ENCODE measurements at regions not wholly inside any gene's neighbourhood (a gene's known extent, or its start where the extent isn't known, plus 50 kb on each side); places are given as distances from the start of the nearest gene placed in this dataset.

GRCh38 chr3:148646126-148646665, 51.5 kb upstream of the AGTR1 start:
- H3K36me3 ChIP-seq: no peaks in the 10 kb centered on the region
- no peak overlapping the region for H3K27ac ChIP-seq
- no peak overlapping the region for H3K4me3 ChIP-seq
- H3K4me1 ChIP-seq: peaks cover 0 to 30% (median 0%) of the 10 kb centered on the region in 4 donors
- DNase-seq (ENCODE audit: low spot score in 2 of 2): no peak
- TF ChIP-seq POLR2A (IDR thresholded peaks at IDR 0.05) (no peak), EP300 (IDR thresholded peaks at IDR 0.05) (no peak), CTCF (IDR thresholded peaks at IDR 0.05) (no peak)
- H3K9me3 ChIP-seq: no peaks in the 10 kb centered on the region
- H3K27me3 ChIP-seq: peaks cover 0 to 2% of the 10 kb centered on the region in 2 donors
- WGBS, 2 donors: 50 to 58% methylated on average over 4 of the region's 4 CpGs
